ENCODE measurements at regions not wholly inside any gene's neighbourhood (a gene's known extent, or its start where the extent isn't known, plus 50 kb on each side); places are given as distances from the start of the nearest gene placed in this dataset.

- TF ChIP-seq POLR2AphosphoS5 (IDR thresholded peaks at IDR 0.05; ENCODE audit: insufficient read depth in 1 of 2, low read depth in 1 of 2) (no peak), POLR2A (IDR thresholded peaks at IDR 0.05) (no peak)
- TF ChIP-seq, protein P1, sequence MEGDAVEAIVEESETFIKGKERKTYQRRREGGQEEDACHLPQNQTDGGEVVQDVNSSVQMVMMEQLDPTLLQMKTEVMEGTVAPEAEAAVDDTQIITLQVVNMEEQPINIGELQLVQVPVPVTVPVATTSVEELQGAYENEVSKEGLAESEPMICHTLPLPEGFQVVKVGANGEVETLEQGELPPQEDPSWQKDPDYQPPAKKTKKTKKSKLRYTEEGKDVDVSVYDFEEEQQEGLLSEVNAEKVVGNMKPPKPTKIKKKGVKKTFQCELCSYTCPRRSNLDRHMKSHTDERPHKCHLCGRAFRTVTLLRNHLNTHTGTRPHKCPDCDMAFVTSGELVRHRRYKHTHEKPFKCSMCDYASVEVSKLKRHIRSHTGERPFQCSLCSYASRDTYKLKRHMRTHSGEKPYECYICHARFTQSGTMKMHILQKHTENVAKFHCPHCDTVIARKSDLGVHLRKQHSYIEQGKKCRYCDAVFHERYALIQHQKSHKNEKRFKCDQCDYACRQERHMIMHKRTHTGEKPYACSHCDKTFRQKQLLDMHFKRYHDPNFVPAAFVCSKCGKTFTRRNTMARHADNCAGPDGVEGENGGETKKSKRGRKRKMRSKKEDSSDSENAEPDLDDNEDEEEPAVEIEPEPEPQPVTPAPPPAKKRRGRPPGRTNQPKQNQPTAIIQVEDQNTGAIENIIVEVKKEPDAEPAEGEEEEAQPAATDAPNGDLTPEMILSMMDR (IDR thresholded peaks at IDR 0.05), result no peak
Observed at GRCh38 chr18:71523483-71524435, 1020.4 kb downstream of the CBLN2 start.
